Rectal smooth muscle tissue (tissue), 1 donor: ENCODE measurements at regions not wholly inside any gene's neighbourhood (a gene's known extent, or its start where the extent isn't known, plus 50 kb on each side); places are given as distances from the start of the nearest gene placed in this dataset.

ENCODE experiments used
- H3K27ac ChIP-seq: one replicate; pipeline ENCODE4 v1.7.0; 2013; ENCODE audit warnings: low read depth, low read length, inconsistent platforms
- H3K27me3 ChIP-seq: one replicate; pipeline ENCODE4 v1.7.0; 2013; ENCODE audit warnings: low read length; ENCODE audit not compliant: control insufficient read depth, insufficient read depth
- H3K36me3 ChIP-seq: one replicate; pipeline ENCODE4 v1.7.0; 2013; ENCODE audit warnings: low read length; ENCODE audit not compliant: control insufficient read depth, insufficient read depth
- H3K4me1 ChIP-seq: one replicate; pipeline ENCODE4 v1.7.0; 2013; ENCODE audit warnings: low read length; ENCODE audit not compliant: control insufficient read depth, insufficient read depth
- H3K4me3 ChIP-seq: one replicate; pipeline ENCODE4 v1.7.0; 2013; ENCODE audit warnings: low read length
- H3K9ac ChIP-seq: one replicate; pipeline ENCODE4 v1.7.0; 2013; ENCODE audit warnings: low read length

- no peaks in the 10 kb centered on the region for H3K27me3 ChIP-seq
- peak overlapping the region; percentile 97 for H3K27ac ChIP-seq
- H3K4me3 ChIP-seq = peak overlapping the region; percentile 82
- H3K9ac ChIP-seq = no peak overlapping the region
- H3K4me1 ChIP-seq = peaks cover 16% of the 10 kb centered on the region
- H3K36me3 ChIP-seq = no peaks in the 10 kb centered on the region
Measured at GRCh38 chr3:174439331-174440252, 419.5 kb upstream of the NAALADL2 start.

GRCh38 chr3:174440253-174440701, 418.9 kb upstream of the NAALADL2 start:
- Histone ChIP-seq H3K27ac (peak overlapping the region; percentile 97), H3K27me3 (no peaks in the 10 kb centered on the region), H3K36me3 (no peaks in the 10 kb centered on the region), H3K4me1 (peaks cover 16% of the 10 kb centered on the region), H3K9ac (no peak overlapping the region), H3K4me3 (peak overlapping the region; percentile 82)

- Histone ChIP-seq H3K4me1 (peaks cover 12% of the 10 kb centered on the region), H3K9ac (peak overlapping the region; percentile 64), H3K27ac (peak overlapping the region; percentile 97), H3K4me3 (peak overlapping the region; percentile 82), H3K36me3 (no peaks in the 10 kb centered on the region), H3K27me3 (no peaks in the 10 kb centered on the region)
Measured at GRCh38 chr3:174440741-174441587, 418.2 kb upstream of the NAALADL2 start.

GRCh38 chr3:174441588-174442301, 417.4 kb upstream of the NAALADL2 start:
- Histone ChIP-seq H3K27me3 (no peaks in the 10 kb centered on the region), H3K27ac (peak overlapping the region; percentile 97), H3K4me1 (peaks cover 8% of the 10 kb centered on the region), H3K4me3 (peak overlapping the region; percentile 82), H3K9ac (peak overlapping the region; percentile 64), H3K36me3 (no peaks in the 10 kb centered on the region)

GRCh38 chr3:174442302-174442682, 416.8 kb upstream of the NAALADL2 start:
- H3K36me3 ChIP-seq = no peaks in the 10 kb centered on the region
- H3K4me1 ChIP-seq = peaks cover 8% of the 10 kb centered on the region
- no peaks in the 10 kb centered on the region for H3K27me3 ChIP-seq
- H3K9ac ChIP-seq = no peak overlapping the region
- H3K27ac ChIP-seq = peak overlapping the region; percentile 97
- peak overlapping the region; percentile 82 for H3K4me3 ChIP-seq

- peaks cover 6% of the 10 kb centered on the region for H3K4me1 ChIP-seq
- no peak overlapping the region for H3K27ac ChIP-seq
- H3K9ac ChIP-seq = no peak overlapping the region
- H3K4me3 ChIP-seq = no peak overlapping the region
- no peaks in the 10 kb centered on the region for H3K27me3 ChIP-seq
- no peaks in the 10 kb centered on the region for H3K36me3 ChIP-seq
Measured at GRCh38 chr3:174444391-174444790, 414.7 kb upstream of the NAALADL2 start.

GRCh38 chr3:174457758-174458157, 401.4 kb upstream of the NAALADL2 start:
- H3K36me3 ChIP-seq = no peaks in the 10 kb centered on the region

GRCh38 chr3:174460831-174461230, 398.3 kb upstream of the NAALADL2 start:
- H3K27ac ChIP-seq = no peak overlapping the region
- no peak overlapping the region for H3K4me3 ChIP-seq
- no peaks in the 10 kb centered on the region for H3K27me3 ChIP-seq
- H3K9ac ChIP-seq = no peak overlapping the region
- no peaks in the 10 kb centered on the region for H3K36me3 ChIP-seq
- no peaks in the 10 kb centered on the region for H3K4me1 ChIP-seq

More at GRCh38 chr3:174457758-174458157, 401.4 kb upstream of the NAALADL2 start:
- Histone ChIP-seq H3K27me3 (no peaks in the 10 kb centered on the region), H3K9ac (no peak overlapping the region), H3K27ac (no peak overlapping the region), H3K4me1 (no peaks in the 10 kb centered on the region), H3K4me3 (no peak overlapping the region)

GRCh38 chr3:174462916-174463315, 396.2 kb upstream of the NAALADL2 start:
- Histone ChIP-seq H3K36me3 (no peaks in the 10 kb centered on the region), H3K4me1 (no peaks in the 10 kb centered on the region), H3K4me3 (no peak overlapping the region), H3K27me3 (no peaks in the 10 kb centered on the region), H3K27ac (no peak overlapping the region), H3K9ac (no peak overlapping the region)

- Histone ChIP-seq H3K4me1 (no peaks in the 10 kb centered on the region), H3K36me3 (no peaks in the 10 kb centered on the region), H3K9ac (no peak overlapping the region), H3K4me3 (no peak overlapping the region), H3K27me3 (no peaks in the 10 kb centered on the region), H3K27ac (no peak overlapping the region)
Measured at GRCh38 chr3:174465177-174465576, 394.0 kb upstream of the NAALADL2 start.

GRCh38 chr3:174466471-174467054, 392.6 kb upstream of the NAALADL2 start:
- H3K4me1 ChIP-seq = no peaks in the 10 kb centered on the region
- H3K4me3 ChIP-seq = no peak overlapping the region
- H3K36me3 ChIP-seq = no peaks in the 10 kb centered on the region
- H3K27me3 ChIP-seq = no peaks in the 10 kb centered on the region
- no peak overlapping the region for H3K9ac ChIP-seq
- no peak overlapping the region for H3K27ac ChIP-seq
